GM12878 (cell line): ENCODE measurements at regions not wholly inside any gene's neighbourhood (a gene's known extent, or its start where the extent isn't known, plus 50 kb on each side); places are given as distances from the start of the nearest gene placed in this dataset.

ENCODE experiments used
- ATAC-seq: fragments of 200-7000 bp; cut with Tn5 transposase; 3 replicates; pipeline ENCODE4 v1.9.1; 2020; ENCODE audit warnings: mild to moderate bottlenecking, moderate library complexity
- BruUV-seq: library from RNA; stranded (reverse); fragments of 400-500 nt; replicated peaks from 2 replicates; lab custom pipeline; 2021; lab: Mats Ljungman, UMichigan
- CTCF ChIA-PET: fragments of 300-600 bp; sonication (Branson Sonifier 250); formaldehyde crosslinking; extraction: SDS; loops from one replicate; lab custom pipeline; 2021; ENCODE audit warnings: inconsistent platforms; lab: Yijun Ruan, JAX
- POLR2A ChIA-PET: fragments of 350-600 bp; formaldehyde crosslinking; extraction: SDS; loops from one replicate; lab custom pipeline; 2021; ENCODE audit warnings: inconsistent platforms; lab: Charles Lee
- RAD21 ChIA-PET: fragments of 300-600 bp; sonication (Branson Sonifier 250); formaldehyde crosslinking; loops from one replicate; lab custom pipeline; 2023; ENCODE audit warnings: antibody characterized with exemption; ENCODE audit not compliant: unreplicated experiment; lab: Charles Lee
- SMC1A ChIA-PET: fragments of 300-600 bp; sonication (Branson Sonifier 250); formaldehyde crosslinking; loops from one replicate; lab custom pipeline; 2023; ENCODE audit not compliant: unreplicated experiment, uncharacterized antibody; lab: Charles Lee
- DNase-seq: peaks from one replicate; pipeline ENCODE4 v3.0.0-alpha.2; 2011; ENCODE audit warnings: low read depth, low spot score
- FAIRE-seq: peaks from 3 replicates; lab custom pipeline; 2011; peaks lifted over from hg19 to GRCh38; lab: Jason Lieb, UNC
- H2AFZ ChIP-seq: 2 replicates; pipeline ENCODE4 v1.6.0; 2011; ENCODE audit warnings: low read depth, low read length, control low read depth; ENCODE audit not compliant: control insufficient read depth
- H3K27ac ChIP-seq: 2 replicates; pipeline ENCODE4 v1.5.1; 2011; ENCODE audit warnings: control low read depth; ENCODE audit not compliant: control insufficient read depth, insufficient read depth
- H3K27me3 ChIP-seq, 2 experiments: replicated peaks in 1 of 2; 2 replicates each; pipeline versions ENCODE4 v1.6.0 to v1.6.1; 2011; ENCODE audit warnings: low read length in 1 of 2; ENCODE audit not compliant: control insufficient read depth in 2 of 2, insufficient read depth in 2 of 2
- H3K36me3 ChIP-seq, 2 experiments: 2 replicates each; pipeline ENCODE4 v1.5.1; 2011; ENCODE audit warnings: low read length in 1 of 2; ENCODE audit not compliant: control insufficient read depth in 2 of 2, insufficient read depth in 2 of 2
- H3K4me1 ChIP-seq: 2 replicates; pipeline ENCODE4 v1.6.1; 2011; ENCODE audit warnings: mild to moderate bottlenecking, low read length, moderate library complexity, mixed read lengths; ENCODE audit not compliant: control insufficient read depth, insufficient read depth
- H3K4me2 ChIP-seq: 2 replicates; pipeline ENCODE4 v1.6.0; 2011; ENCODE audit warnings: control low read depth; ENCODE audit not compliant: control insufficient read depth, insufficient read depth
- H3K4me3 ChIP-seq: fragments of 200-600 bp; sonication (generic); 2 replicates; pipeline ENCODE4 v1.5.1; 2016
- H3K79me2 ChIP-seq: 2 replicates; pipeline ENCODE4 v1.6.0; 2011; ENCODE audit warnings: low read length; ENCODE audit not compliant: control insufficient read depth, insufficient read depth
- H3K9ac ChIP-seq: 2 replicates; pipeline ENCODE4 v1.8.0; 2011; ENCODE audit warnings: low read length, control low read depth, mixed read lengths; ENCODE audit not compliant: control insufficient read depth, insufficient read depth
- H3K9me3 ChIP-seq: replicated peaks from 3 replicates; pipeline ENCODE4 v1.5.1; 2011; ENCODE audit warnings: mild to moderate bottlenecking, low read length; ENCODE audit not compliant: control insufficient read depth, insufficient read depth
- H4K20me1 ChIP-seq: 2 replicates; pipeline ENCODE4 v1.6.0; 2011; ENCODE audit not compliant: control insufficient read depth, insufficient read depth
- BMI1 ChIP-seq: fragments of 450-650 bp; IDR thresholded peaks from 2 replicates; pipeline ENCODE4 v1.6.1; 2016; ENCODE audit warnings: mild to moderate bottlenecking, moderate library complexity, borderline replicate concordance
- CBX3 ChIP-seq: fragments of 200-600 bp; sonication (generic); IDR thresholded peaks from 2 replicates; pipeline ENCODE4 v1.6.1; 2016; ENCODE audit warnings: low read depth, borderline replicate concordance
- EED ChIP-seq: sonication (generic); IDR thresholded peaks from 2 replicates; pipeline ENCODE4 v1.6.1; 2016; ENCODE audit warnings: antibody characterized with exemption, low read depth
- FOXK2 ChIP-seq: fragments of 450-650 bp; IDR thresholded peaks from 2 replicates; pipeline ENCODE4 v1.6.1; 2017; ENCODE audit warnings: mild to moderate bottlenecking, moderate library complexity
- JUNB ChIP-seq: IDR thresholded peaks from 2 replicates; pipeline ENCODE4 v1.6.1; 2016; ENCODE audit warnings: antibody characterized with exemption, mild to moderate bottlenecking
- MTA3 ChIP-seq: IDR thresholded peaks from 2 replicates; pipeline ENCODE4 v1.6.1; 2012; ENCODE audit warnings: low read length, inconsistent platforms, borderline replicate concordance
- NFIC ChIP-seq: IDR thresholded peaks from 2 replicates; pipeline ENCODE4 v1.6.1; 2012; ENCODE audit warnings: low read depth, mild to moderate bottlenecking, inconsistent platforms, low read length, moderate library complexity
- NRF1 ChIP-seq: conservative IDR thresholded peaks from 2 replicates; pipeline ENCODE4 v1.6.1; 2011; ENCODE audit warnings: mild to moderate bottlenecking, low read depth, low read length, improper control_type of control experiment
- PAX5 ChIP-seq: IDR thresholded peaks from 2 replicates; pipeline ENCODE4 v1.6.1; 2011; ENCODE audit warnings: low read depth, low read length, borderline replicate concordance
- POLR2AphosphoS5 ChIP-seq: IDR thresholded peaks from 2 replicates; pipeline ENCODE4 v1.6.1; 2011; ENCODE audit warnings: mild to moderate bottlenecking, low read length, inconsistent platforms
- RCOR1 ChIP-seq: conservative IDR thresholded peaks from 2 replicates; pipeline ENCODE4 v1.6.1; 2012; ENCODE audit warnings: low read depth, low read length, improper control_type of control experiment
- ZNF592 ChIP-seq: fragments of 450-650 bp; IDR thresholded peaks from 2 replicates; pipeline ENCODE4 v1.6.1; 2017; ENCODE audit warnings: mild to moderate bottlenecking, moderate library complexity
- ZZZ3 ChIP-seq: IDR thresholded peaks from 2 replicates; pipeline ENCODE4 v1.6.1; 2011; ENCODE audit warnings: low read depth; ENCODE audit not compliant: control insufficient read depth, insufficient read length
- whole genome bisulfite sequencing: methylation state at CpG from one replicate; pipeline ENCODE4 v1.1.6; 2016; ENCODE audit warnings: low lambda C conversion rate; ENCODE audit not compliant: insufficient replicate concordance, insufficient coverage; ENCODE audit errors: missing lambda C conversion rate; 5-methylcytosine and 5-hydroxymethylcytosine counted together
- in situ Hi-C: fragments of 300-500 bp; cut with MboI; formaldehyde crosslinking; loops from 9 replicates; pipeline ENCODE4 v1.14.3; 2018; ENCODE audit warnings: mixed read lengths
- intact Hi-C: fragments of 100-400 bp; cut with micrococcal nuclease; formaldehyde crosslinking; loops from one replicate; pipeline ENCODE4 v1.14.2; 2022; ENCODE audit not compliant: unreplicated experiment
- TF ChIP-seq, protein P1 (sequence below): fragments of 450-650 bp; formaldehyde crosslinking; IDR thresholded peaks from 2 replicates; pipeline ENCODE4 v1.4.0; 2022; ENCODE audit warnings: mild to moderate bottlenecking, moderate library complexity
- TF ChIP-seq, protein P2 (sequence below): fragments of 450-650 bp; IDR thresholded peaks from 2 replicates; pipeline ENCODE4 v1.6.1; 2017; ENCODE audit warnings: low read depth, mild to moderate bottlenecking, moderate library complexity

DNA sequence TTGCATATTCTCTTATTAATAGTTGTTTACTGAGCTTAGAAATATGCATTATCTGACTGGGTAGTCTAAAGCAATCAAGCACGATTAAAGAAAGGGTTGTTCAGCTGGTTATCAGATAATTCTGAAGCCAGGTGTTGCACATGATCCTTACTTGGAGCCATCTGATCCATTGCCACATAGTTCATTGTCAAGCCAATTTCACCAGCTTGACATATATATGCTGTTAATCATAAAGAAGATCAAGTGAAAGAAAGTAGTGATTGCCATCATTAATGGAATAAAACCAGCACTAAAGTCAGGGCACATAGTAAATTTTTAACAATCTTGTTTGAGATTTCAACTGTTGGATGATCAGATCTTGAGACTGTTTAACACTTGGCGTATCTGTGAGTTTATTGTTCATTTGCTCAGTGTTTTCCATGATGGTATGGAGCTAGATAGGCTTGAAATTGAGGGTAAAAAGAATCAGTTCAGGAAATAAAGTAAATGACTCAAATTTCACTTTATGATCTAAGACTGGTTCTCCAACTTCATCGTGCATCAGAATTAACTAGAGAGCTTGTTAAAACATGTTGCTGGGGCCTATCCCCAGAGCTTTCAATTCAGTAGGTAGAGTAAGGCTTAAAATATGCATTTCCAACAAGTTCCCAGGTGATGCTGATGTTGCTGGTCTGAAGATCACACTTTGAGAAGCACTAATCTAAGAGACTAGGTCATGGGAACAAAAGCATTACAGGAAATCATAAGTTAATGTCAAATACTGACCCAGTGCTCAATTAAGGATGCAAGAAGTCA lies 539.6 kb downstream of the SATB2 start:
- WGBS = 17% methylated on average over 3 of the region's 3 CpGs
- Histone ChIP-seq H3K9me3 (peaks cover 3% of the 10 kb centered on the region; the same call in 1 of the 3 replicates), H3K27me3 (no peaks in the 10 kb centered on the region), H3K4me3 (no peak overlapping the region), H4K20me1 (no peaks in the 10 kb centered on the region), H2AFZ (no peak overlapping the region), H3K79me2 (no peaks in the 10 kb centered on the region), H3K9ac (no peak overlapping the region), H3K4me1 (peaks cover 9% of the 10 kb centered on the region), H3K36me3 (no peaks in the 10 kb centered on the region), H3K27ac (no peak overlapping the region), H3K4me2 (no peak overlapping the region)
- POLR2A ChIA-PET = no interaction called here
- DNase-seq (no peak), ATAC-seq (no peak), FAIRE-seq (no peak)
- in situ Hi-C loops = no loop called here
- intact Hi-C loops = no loop called here
- no TSS peak for BruUV-seq
- SMC1A ChIA-PET = interaction anchor here (0.6 to 2.2 kb wide), 6 partner anchors 10 to 260 kb away, joined by 3 to 12 read pairs (median 4); no protein-coding TSS in a partner anchor
- CTCF ChIA-PET = interaction anchor here (0.6 to 1.5 kb wide), 5 partner anchors 14 to 571 kb away, joined by 3 to 4 read pairs (median 3); no protein-coding TSS in a partner anchor
- RAD21 ChIA-PET = no interaction called here
- TF ChIP-seq JUNB (no peak), FOXK2 (no peak), ZZZ3 (no peak), CBX3 (no peak), NRF1 (no peak), BMI1 (no peak), MTA3 (no peak), NFIC (no peak), ZNF592 (no peak), RCOR1 (no peak), POLR2AphosphoS5 (no peak), EED (no peak), PAX5 (no peak)
- TF ChIP-seq, protein P1, sequence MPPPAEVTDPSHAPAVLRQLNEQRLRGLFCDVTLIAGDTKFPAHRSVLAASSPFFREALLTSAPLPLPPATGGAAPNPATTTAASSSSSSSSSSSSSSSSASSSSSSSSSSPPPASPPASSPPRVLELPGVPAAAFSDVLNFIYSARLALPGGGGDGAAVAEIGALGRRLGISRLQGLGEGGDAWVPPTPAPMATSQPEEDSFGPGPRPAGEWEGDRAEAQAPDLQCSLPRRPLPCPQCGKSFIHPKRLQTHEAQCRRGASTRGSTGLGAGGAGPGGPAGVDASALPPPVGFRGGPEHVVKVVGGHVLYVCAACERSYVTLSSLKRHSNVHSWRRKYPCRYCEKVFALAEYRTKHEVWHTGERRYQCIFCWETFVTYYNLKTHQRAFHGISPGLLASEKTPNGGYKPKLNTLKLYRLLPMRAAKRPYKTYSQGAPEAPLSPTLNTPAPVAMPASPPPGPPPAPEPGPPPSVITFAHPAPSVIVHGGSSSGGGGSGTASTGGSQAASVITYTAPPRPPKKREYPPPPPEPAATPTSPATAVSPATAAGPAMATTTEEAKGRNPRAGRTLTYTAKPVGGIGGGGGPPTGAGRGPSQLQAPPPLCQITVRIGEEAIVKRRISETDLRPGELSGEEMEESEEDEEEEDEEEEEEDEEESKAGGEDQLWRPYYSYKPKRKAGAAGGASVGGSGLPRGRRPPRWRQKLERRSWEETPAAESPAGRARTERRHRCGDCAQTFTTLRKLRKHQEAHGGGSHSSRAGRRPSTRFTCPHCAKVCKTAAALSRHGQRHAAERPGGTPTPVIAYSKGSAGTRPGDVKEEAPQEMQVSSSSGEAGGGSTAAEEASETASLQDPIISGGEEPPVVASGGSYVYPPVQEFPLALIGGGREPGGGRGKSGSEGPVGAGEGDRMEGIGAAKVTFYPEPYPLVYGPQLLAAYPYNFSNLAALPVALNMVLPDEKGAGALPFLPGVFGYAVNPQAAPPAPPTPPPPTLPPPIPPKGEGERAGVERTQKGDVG (CRISPR knock-in tag) = no peak
- TF ChIP-seq, protein P2, sequence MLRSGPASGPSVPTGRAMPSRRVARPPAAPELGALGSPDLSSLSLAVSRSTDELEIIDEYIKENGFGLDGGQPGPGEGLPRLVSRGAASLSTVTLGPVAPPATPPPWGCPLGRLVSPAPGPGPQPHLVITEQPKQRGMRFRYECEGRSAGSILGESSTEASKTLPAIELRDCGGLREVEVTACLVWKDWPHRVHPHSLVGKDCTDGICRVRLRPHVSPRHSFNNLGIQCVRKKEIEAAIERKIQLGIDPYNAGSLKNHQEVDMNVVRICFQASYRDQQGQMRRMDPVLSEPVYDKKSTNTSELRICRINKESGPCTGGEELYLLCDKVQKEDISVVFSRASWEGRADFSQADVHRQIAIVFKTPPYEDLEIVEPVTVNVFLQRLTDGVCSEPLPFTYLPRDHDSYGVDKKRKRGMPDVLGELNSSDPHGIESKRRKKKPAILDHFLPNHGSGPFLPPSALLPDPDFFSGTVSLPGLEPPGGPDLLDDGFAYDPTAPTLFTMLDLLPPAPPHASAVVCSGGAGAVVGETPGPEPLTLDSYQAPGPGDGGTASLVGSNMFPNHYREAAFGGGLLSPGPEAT = no peak
